GM21526 (cell line): ENCODE measurements at regions not wholly inside any gene's neighbourhood (a gene's known extent, or its start where the extent isn't known, plus 50 kb on each side); places are given as distances from the start of the nearest gene placed in this dataset.
A peak's percentile ranks its signal among the peaks of the same experiment; 100 is the strongest.

ENCODE experiments used
- ATAC-seq: cut with Tn5 transposase; IDR thresholded peaks from one replicate; pipeline ENCODE4 v1.9.1; 2021; ENCODE audit warnings: moderate library complexity; ENCODE audit not compliant: unreplicated experiment, low FRiP score

- no peak for ATAC-seq
Measured at GRCh38 chr7:88361357-88361756, 54.7 kb upstream of the STEAP4 start.

DNA sequence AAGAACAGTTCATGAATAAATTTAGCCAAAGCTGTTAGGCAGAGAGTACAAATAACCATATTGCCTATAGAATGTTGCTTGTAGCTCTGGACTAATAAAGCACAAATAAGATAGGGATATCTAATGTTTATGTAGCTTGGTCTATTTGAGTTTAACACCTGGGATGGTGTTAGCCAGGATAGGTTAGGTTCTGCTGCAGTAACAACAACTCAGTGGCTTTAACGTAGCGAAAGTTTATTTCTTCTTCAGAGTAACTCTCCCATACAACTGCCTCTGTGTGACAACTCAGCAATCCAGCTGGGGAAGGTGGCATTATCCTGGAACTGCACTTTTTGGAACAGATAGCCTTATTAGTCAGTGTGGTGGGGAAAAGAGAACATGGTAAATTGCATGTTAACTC, 52.2 kb upstream of the STEAP4 start:
- no peak for ATAC-seq

DNA sequence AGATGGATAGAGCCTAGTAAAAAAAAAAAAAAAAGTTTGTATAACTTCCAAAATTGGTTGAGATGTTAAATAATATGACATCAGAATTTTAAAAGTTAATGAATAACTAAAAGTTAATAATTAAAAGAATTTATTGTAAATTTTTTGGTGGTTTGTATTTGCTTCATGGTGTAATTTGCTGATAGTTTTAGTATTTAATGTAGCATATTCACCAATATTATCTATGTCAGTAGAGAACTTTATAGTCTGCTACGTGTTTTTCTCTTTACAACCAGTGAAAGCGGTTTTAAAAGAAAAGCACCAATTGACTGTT, 51.8 kb upstream of the STEAP4 start:
- no peak for ATAC-seq

- ATAC-seq: peak; percentile 67
Measured at GRCh38 chr7:88357781-88358525, 51.3 kb upstream of the STEAP4 start.

GRCh38 chr7:88357294-88357693, 50.6 kb upstream of the STEAP4 start:
- no peak for ATAC-seq
